NB4 (cell line): ENCODE measurements at regions not wholly inside any gene's neighbourhood (a gene's known extent, or its start where the extent isn't known, plus 50 kb on each side); places are given as distances from the start of the nearest gene placed in this dataset.

Source experiments
- DNase-seq: peaks from one replicate; pipeline ENCODE4 v3.0.0; 2010; ENCODE audit warnings: low read depth
- H3K4me3 ChIP-seq: one replicate; pipeline ENCODE4 v1.5.1; 2011; ENCODE audit warnings: mild to moderate bottlenecking, low read depth, low read length, moderate library complexity
- MYC ChIP-seq: IDR thresholded peaks from 2 replicates; pipeline ENCODE4 v1.6.1; 2011; ENCODE audit warnings: low read depth, low read length
- POLR2A ChIP-seq: IDR thresholded peaks from 2 replicates; pipeline ENCODE4 v1.6.1; 2011; ENCODE audit warnings: mild to moderate bottlenecking; ENCODE audit not compliant: insufficient read length; ENCODE audit errors: extremely low read depth
- TF ChIP-seq, protein P1 (sequence below): IDR thresholded peaks from 2 replicates; pipeline ENCODE4 v1.6.1; 2011; ENCODE audit warnings: low read depth, low read length
- TF ChIP-seq, protein P2 (sequence below): IDR thresholded peaks from one replicate; pipeline ENCODE4 v1.5.1; 2012; ENCODE audit warnings: low read depth, low read length

DNA sequence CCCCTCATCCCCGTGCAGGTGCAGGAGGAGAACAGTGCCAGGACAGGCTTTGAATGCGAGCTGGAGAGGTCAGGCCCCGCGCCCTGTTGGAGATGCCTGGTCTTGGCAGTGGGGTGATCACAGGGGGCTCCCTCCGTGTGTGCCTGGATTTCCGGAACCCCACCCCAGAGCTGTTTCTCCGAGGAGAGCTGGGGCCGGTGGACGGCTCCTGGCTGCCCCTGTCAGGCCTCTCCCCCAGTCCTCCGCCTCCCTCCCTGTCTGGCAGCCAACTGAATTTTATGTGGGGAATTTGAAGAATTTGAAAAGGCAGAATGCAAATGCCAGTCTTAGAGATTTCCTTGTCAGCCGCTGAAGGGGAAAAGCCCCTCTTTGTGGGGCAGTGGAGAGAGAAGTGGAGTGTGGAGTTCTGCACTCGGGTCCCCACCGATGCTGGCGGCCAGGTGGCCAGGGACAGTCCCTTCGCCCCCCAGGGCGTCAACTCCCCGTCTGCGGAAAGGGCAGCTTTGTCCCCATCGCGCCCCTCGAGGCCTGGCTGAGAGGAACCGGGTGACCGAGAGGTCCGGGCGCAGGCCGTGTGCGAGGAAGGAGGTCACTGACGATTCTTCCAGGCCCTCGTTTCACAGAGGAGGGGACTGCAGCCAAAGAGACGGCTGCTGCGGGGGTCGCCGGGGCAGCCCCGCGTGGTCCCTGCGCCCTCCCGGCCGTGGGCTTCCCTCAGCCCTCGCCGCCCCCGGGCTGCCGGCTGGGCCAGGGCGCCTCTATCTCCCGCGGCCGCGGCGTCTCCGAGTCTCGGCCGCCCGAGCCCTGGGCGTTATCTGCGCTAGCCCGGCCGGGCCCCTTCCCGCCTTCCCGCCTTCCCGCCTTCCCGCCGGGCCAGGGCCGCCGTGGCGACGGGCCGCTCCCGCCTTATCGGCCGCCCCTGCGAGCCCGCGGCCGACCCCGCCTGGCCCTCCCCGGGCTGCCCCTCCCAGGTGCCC, 56.0 kb upstream of the LCTL start:
- no peak for TF ChIP-seq POLR2A
- TF ChIP-seq, protein P1, sequence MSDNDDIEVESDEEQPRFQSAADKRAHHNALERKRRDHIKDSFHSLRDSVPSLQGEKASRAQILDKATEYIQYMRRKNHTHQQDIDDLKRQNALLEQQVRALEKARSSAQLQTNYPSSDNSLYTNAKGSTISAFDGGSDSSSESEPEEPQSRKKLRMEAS: no peak
- TF ChIP-seq, protein P2, sequence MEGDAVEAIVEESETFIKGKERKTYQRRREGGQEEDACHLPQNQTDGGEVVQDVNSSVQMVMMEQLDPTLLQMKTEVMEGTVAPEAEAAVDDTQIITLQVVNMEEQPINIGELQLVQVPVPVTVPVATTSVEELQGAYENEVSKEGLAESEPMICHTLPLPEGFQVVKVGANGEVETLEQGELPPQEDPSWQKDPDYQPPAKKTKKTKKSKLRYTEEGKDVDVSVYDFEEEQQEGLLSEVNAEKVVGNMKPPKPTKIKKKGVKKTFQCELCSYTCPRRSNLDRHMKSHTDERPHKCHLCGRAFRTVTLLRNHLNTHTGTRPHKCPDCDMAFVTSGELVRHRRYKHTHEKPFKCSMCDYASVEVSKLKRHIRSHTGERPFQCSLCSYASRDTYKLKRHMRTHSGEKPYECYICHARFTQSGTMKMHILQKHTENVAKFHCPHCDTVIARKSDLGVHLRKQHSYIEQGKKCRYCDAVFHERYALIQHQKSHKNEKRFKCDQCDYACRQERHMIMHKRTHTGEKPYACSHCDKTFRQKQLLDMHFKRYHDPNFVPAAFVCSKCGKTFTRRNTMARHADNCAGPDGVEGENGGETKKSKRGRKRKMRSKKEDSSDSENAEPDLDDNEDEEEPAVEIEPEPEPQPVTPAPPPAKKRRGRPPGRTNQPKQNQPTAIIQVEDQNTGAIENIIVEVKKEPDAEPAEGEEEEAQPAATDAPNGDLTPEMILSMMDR: no peak
- no peak for TF ChIP-seq MYC
- DNase-seq: no peak
- H3K4me3 ChIP-seq: no peak overlapping the region

DNA sequence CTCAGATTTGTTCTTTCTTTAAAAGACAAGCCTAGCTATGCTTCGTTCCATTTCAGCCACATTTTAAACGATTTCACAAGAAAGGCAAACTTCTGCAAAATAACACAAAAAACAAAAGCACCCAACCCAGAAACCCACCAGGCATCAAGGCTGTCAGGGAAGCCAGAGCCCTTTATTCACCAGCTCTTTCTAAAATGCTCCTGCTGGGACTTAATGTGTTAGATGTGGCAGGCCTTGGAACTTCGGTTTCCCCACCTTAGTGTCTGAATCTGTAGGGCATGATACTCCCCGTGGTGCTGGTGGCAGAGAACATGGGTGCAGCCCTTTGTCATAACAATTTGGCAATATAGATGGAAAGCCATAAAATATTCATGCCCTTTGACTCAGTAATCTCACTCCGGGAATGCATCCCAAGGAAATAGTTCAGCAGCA, 56.8 kb upstream of the LCTL start:
- peak; percentile 23 for DNase-seq
- TF ChIP-seq, protein P1: no peak
- no peak for TF ChIP-seq POLR2A
- no peak for TF ChIP-seq MYC
- TF ChIP-seq, protein P2: no peak
- no peak overlapping the region for H3K4me3 ChIP-seq

DNA sequence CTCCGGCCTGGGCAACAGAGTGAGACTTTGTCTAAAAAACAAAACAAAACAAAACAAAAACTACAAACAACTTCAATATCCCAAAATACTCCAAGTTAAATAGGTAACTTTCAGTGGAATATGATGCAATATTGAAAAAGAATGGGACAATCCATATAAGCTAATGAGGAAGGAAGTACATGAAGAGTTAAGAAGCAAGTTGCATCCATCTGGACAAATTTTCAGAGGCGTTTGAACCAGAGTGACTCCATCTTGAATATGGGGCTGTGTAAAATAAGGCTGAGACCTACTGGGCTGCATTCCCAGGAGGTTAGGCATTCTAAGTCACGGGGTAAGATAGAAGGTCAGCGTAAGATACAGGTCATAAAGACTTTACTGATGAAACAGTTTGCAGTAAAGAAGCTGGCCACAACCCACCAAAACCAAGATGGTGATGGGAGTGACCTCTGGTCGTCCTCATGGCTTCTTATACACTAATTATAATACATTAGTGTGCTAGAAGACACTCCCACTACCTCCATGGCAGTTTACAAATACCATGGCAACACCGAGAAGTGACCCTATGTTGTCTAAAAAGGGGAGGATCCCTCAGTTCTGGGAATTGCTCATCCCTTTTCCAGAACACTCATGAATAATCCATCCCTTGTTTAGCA, 58.1 kb upstream of the LCTL start:
- no peak overlapping the region for H3K4me3 ChIP-seq
- no peak for DNase-seq
- TF ChIP-seq, protein P2: no peak
- TF ChIP-seq, protein P1: no peak
- no peak for TF ChIP-seq POLR2A
- no peak for TF ChIP-seq MYC

DNA sequence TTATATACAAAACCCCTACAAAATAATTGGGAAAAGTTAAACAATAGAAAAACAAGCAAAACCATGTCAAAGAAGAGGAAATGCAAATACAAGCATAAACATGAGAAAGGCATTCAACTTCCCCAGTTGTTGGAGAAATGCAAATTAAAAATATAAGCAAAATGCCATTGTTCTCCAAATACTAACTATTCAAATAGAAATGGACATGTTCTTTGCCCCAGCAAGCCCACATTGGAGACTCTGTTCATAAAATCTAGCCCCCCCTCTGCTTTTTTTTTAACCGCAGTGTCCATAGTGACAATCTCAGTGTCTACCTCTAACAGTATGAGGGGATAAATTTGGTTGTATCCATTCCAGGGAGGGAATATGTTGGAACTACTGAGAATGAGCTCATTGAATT, 59.7 kb upstream of the LCTL start:
- no peak overlapping the region for H3K4me3 ChIP-seq
- TF ChIP-seq, protein P1: no peak
- TF ChIP-seq POLR2A (no peak), MYC (no peak)
- TF ChIP-seq, protein P2: no peak
- no peak for DNase-seq

DNA sequence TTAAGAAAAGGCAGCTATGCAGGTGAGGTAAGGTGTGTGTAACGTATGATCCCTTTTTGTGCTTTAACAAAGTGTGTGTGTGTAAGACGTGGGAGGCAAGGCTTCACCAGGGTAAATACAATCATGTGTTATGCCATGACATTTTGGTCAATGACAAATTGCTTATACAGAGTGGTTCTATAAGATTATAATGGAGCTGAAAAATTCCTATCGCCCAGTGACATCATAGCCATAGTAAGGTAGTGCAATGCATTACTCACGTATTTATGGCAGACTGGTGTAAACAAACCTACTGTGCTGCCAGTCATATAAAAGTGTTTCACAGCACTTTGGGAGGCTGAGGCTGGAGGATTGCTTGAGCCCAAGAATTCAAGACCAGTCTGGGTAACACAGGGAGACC, 60.2 kb upstream of the LCTL start:
- no peak overlapping the region for H3K4me3 ChIP-seq
- DNase-seq: no peak
- TF ChIP-seq, protein P2: no peak
- TF ChIP-seq POLR2A (no peak), MYC (no peak)
- TF ChIP-seq, protein P1: no peak
